ENCODE measurements at regions not wholly inside any gene's neighbourhood (a gene's known extent, or its start where the extent isn't known, plus 50 kb on each side); places are given as distances from the start of the nearest gene placed in this dataset.

- Histone ChIP-seq H3K4me3 (no peak overlapping the region), H3K36me3 (no peaks in the 10 kb centered on the region), H3K4me1 (no peaks in the 10 kb centered on the region), H3K9me3 (no peaks in the 10 kb centered on the region), H3K27me3 (no peaks in the 10 kb centered on the region), H3K27ac (no peak overlapping the region)
- WGBS, 2 donors = 66 to 70% methylated on average over 4 of the region's 4 CpGs
- DNase-seq (no peak), ATAC-seq (ENCODE audit: low FRiP score in 2 of 2) (no peak)
- TF ChIP-seq CTCF (IDR thresholded peaks at IDR 0.05) (no peak), POLR2AphosphoS5 (IDR thresholded peaks at IDR 0.05) (no peak), POLR2A (IDR thresholded peaks at IDR 0.05) (no peak), EP300 (IDR thresholded peaks at IDR 0.05) (no peak)
Observed at GRCh38 chr4:159447296-159447695, 344.4 kb downstream of the RAPGEF2 start.

GRCh38 chr4:159451006-159451405, 348.1 kb downstream of the RAPGEF2 start:
- TF ChIP-seq POLR2AphosphoS5 (IDR thresholded peaks at IDR 0.05) (no peak), POLR2A (IDR thresholded peaks at IDR 0.05) (no peak)
- 96 to 98% methylated on average over 2 of the region's 2 CpGs for WGBS, 2 donors

GRCh38 chr4:159455675-159456237, 352.9 kb downstream of the RAPGEF2 start:
- whole genome bisulfite sequencing, 2 donors = 30 to 32% methylated on average over 3 of the region's 3 CpGs

More at GRCh38 chr4:159451006-159451405, 348.1 kb downstream of the RAPGEF2 start:
- Histone ChIP-seq H3K27ac (no peak overlapping the region), H3K4me3 (no peak overlapping the region), H3K9me3 (no peaks in the 10 kb centered on the region), H3K4me1 (peaks cover 0 to 3% (median 0%) of the 10 kb centered on the region in 4 donors), H3K36me3 (no peaks in the 10 kb centered on the region), H3K27me3 (no peaks in the 10 kb centered on the region)
- ATAC-seq (ENCODE audit: low FRiP score in 2 of 2) (no peak), DNase-seq (no peak)

GRCh38 chr4:159460371-159460770, 357.5 kb downstream of the RAPGEF2 start:
- 53 to 65% methylated on average over 1 of the region's 1 CpG for WGBS, 2 donors
- Histone ChIP-seq H3K27ac (no peak overlapping the region), H3K9me3 (peaks cover 0 to 16% (median 3%) of the 10 kb centered on the region in 4 donors), H3K4me1 (peaks cover 0 to 3% (median 0%) of the 10 kb centered on the region in 4 donors), H3K27me3 (no peaks in the 10 kb centered on the region), H3K4me3 (no peak overlapping the region), H3K36me3 (no peaks in the 10 kb centered on the region)
- TF ChIP-seq EP300 (IDR thresholded peaks at IDR 0.05) (no peak), CTCF (IDR thresholded peaks at IDR 0.05) (no peak), POLR2AphosphoS5 (IDR thresholded peaks at IDR 0.05) (no peak), POLR2A (IDR thresholded peaks at IDR 0.05) (no peak)
- ATAC-seq (ENCODE audit: low FRiP score in 2 of 2) (no peak), DNase-seq (no peak)

More at GRCh38 chr4:159455675-159456237, 352.9 kb downstream of the RAPGEF2 start:
- no peak overlapping the region for H3K4me3 ChIP-seq
- no peaks in the 10 kb centered on the region for H3K27me3 ChIP-seq
- H3K9me3 ChIP-seq = no peaks in the 10 kb centered on the region
- no peak overlapping the region for H3K27ac ChIP-seq
- H3K36me3 ChIP-seq = no peaks in the 10 kb centered on the region
- peaks cover 0 to 3% (median 0%) of the 10 kb centered on the region in 4 donors for H3K4me1 ChIP-seq
- ATAC-seq (ENCODE audit: low FRiP score in 2 of 2) = peak in 1 of 2 donors; percentile 47
- TF ChIP-seq EP300 (IDR thresholded peaks at IDR 0.05) = no peak
- TF ChIP-seq CTCF (IDR thresholded peaks at IDR 0.05) = peak in 2 of 6 experiments; percentile 31 to 38
- no peak for DNase-seq

GRCh38 chr4:159463235-159463634, 360.4 kb downstream of the RAPGEF2 start:
- Histone ChIP-seq H3K9me3 (peaks cover 0 to 16% (median 3%) of the 10 kb centered on the region in 4 donors), H3K4me3 (no peak overlapping the region), H3K36me3 (no peaks in the 10 kb centered on the region), H3K27me3 (no peaks in the 10 kb centered on the region), H3K27ac (no peak overlapping the region), H3K4me1 (no peaks in the 10 kb centered on the region)
- WGBS, 2 donors = 88 to 90% methylated on average over 2 of the region's 2 CpGs
- ATAC-seq (ENCODE audit: low FRiP score in 2 of 2) = no peak
- TF ChIP-seq CTCF (IDR thresholded peaks at IDR 0.05) = no peak
- no peak for TF ChIP-seq POLR2A (IDR thresholded peaks at IDR 0.05)
- TF ChIP-seq POLR2AphosphoS5 (IDR thresholded peaks at IDR 0.05) = no peak
- TF ChIP-seq EP300 (IDR thresholded peaks at IDR 0.05) = no peak
- DNase-seq = no peak

Data from upper lobe of left lung (tissue), 6 donors.